HUDEP-2 (cell line): ENCODE measurements at regions not wholly inside any gene's neighbourhood (a gene's known extent, or its start where the extent isn't known, plus 50 kb on each side); places are given as distances from the start of the nearest gene placed in this dataset.
"Not testable (repeated sequence)": the region's sequence is repeated elsewhere in the genome, so short reads cannot be mapped to it uniquely, and the experiment has no call there.

Source experiments
- DNase-seq, 76 experiments: peaks; one replicate each; lab custom pipeline; 2025; ENCODE audit not compliant: unreplicated experiment in 76 of 76; lab: John Stamatoyannopoulos, UW

DNA sequence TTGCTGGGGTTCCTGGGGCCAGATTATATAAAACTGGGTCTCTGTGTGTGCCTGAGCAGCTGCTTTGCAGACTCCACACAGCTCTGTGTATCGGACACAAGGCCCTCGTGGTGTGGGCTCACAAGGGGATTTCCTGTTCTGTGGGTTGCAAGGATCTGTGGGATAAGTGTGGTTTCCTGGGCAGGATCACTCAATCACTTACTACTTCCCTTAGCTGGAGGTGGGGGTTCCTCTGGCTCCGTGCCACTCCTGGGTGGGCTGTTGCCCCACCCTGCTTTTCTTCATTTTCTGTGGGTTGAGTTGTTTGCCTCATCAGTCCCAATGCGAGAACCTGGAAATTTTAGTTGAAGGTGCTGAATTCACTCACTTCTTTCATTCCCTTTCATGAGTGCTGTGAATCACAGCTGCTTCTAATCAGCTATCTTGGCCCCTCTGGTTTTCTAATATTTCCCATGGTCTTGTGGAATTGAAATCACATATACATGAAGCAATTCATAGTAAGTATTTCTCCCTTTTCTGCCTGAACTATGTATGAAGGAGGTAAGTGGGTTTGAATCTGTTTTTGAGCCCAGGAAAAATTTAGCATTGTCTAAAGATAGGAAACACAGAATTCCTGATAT, 196.3 kb downstream of the DCDC2C start:
- no peak for DNase-seq

DNA sequence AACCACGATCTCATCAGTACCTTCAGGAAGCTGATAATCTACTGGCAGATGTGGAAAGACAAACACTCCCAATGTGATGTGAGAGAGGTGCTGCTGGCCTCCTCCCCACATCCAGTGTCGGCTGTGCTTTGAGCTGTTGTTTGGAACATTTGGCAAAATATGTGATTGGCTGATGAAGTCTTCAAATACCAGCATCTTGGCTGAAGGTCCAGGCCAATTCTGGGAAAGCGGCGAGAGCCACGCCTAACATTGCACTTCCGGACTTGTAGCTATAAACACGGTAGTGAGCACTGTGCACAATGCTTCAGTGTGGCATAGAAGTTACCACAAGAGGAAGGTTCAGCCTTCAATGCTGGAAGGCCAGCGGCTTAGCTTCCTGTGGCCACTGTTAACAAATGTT, 198.8 kb downstream of the DCDC2C start:
- DNase-seq = no peak

DNA sequence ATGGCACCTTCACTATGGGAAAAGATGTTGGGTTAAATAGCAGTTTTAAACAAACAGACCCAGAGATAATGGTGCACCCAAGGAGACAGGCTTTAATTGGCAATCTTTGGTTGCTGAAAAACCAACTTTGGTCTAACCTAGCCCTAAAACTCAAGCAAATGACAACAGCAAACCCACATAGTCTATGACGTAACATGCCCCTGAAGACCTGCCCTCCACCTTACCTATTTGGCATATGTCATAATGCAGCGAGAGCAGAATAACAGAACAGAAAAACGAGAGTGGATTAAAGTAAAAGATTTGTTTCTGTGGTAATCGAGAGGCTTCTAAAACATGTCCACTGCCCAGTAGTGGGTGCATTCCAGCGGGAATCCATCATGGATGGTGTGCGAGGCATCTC, 200.7 kb downstream of the DCDC2C start:
- no peak for DNase-seq

DNA sequence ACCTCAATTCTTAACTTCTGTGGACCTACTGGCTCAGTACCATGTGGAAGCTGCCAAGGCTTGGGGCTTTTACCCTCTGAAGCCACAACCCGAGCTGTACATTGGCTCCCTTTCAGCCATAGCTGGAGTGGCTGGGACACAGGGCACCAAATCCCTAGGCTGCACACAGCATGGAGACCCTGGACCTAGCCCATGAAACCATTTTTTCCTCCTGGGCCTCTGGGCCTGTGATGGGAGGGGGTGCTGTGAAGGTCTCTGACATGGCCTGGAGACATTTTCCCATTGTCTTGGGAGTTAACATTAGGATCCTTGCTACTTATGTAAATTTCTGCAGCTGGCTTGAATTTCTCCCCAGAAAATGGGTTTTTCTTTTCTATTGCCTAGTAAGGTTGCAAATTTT, 205.1 kb downstream of the DCDC2C start:
- not testable (repeated sequence) for DNase-seq

DNA sequence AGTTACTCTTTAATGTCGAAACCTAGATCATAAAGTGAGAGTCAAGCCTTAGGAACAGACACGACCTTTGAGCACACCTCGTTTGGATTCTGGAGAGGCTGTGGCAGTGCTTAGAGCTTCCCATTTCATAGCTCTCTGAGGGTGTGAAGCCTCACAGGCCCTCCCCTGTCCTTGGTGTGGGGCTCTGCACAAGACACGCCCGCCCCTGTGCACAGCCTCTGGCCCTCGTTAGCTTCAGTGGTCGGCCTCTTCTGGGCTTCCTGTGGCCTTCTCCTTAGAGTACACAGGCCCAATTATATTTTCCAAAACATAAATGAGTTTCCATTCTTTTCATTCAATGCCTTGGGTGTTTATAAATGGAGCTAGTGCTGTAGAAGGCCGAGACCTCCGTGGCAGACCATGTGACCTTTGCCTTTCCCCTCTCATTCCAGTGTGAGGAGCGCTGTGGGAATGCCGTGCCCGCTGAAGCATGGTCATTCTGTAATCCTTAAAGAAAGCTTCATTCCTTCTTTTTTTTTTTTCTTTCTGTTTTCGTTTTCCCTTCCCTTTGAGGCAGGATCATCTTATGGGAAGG, 208.6 kb downstream of the DCDC2C start:
- no peak for DNase-seq

DNA sequence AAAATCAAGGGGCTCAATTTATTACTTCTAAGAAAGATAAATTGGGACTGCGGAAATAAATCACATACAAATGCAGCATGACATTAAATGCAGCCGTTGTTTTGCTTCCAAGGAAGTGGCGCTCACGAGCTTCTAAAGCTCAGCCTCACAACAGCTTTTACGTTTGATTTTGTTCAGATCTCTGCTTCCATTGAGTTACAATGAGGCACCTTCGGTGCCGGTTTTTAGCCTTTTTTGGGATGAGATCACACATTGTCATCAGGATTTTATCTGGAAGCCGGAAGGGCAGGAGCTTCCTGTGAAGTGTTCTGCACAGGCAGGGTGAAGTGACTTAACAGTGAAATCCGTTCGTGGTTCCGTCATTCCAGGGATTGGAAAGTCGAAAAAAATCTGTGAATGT, 209.8 kb downstream of the DCDC2C start:
- no peak for DNase-seq

DNA sequence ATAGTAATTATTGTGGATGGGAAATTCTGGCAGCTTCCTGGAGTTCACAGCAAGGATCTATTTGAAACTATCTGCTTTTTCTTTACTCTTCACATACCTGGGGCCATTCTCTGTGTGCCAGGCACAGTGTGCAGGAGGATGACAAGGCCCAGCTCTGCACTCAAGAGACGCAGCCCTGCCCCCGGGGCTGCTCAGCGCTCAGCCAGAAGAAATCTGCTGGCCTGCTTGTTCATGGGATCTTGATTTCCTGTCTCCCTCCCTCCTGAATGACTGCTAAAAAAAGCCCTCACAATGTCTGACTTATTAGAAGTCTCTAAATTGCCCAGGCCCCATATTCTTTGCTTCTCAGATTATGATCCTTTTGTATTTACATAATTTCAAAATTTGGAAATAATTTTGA, 210.9 kb downstream of the DCDC2C start:
- no peak for DNase-seq

DNA sequence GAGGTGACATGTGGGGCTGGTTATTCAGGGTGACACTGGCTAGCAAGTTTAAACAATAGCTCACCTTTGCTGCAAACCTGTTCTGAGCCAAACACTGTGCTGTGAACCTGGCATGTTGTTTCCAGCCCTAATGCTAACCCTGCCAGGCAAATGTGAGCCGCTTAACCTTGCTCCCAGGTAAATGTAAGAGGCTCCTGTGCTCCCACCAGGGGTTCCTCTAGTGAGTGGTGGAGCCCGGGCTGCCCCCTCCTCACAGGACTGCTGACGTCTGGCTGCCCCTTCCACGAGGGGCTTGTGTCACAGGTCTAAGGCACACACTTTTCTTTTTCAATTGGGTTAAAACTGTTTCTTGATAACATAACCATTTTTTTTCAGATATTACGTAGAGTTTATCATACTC, 223.7 kb downstream of the DCDC2C start:
- no peak for DNase-seq

DNA sequence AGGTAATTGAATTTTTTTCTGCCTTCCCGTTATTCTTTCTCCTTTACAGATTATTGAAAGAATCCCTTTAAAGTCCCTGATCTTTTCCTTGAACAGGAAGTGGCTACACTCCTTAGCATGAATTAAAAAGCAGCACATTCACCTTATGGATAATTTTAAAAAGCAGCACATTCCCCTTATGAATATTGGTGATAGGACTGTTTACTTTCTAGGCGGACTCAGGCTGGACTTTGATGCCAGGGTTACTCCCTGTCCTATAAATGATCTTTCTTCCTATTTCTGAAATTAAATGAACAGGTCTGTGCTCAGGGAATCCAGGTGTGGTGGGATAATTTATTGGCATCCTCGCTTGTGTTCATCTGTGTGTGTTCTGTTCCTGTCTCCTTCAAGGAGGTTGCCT, 226.0 kb downstream of the DCDC2C start:
- no peak for DNase-seq

DNA sequence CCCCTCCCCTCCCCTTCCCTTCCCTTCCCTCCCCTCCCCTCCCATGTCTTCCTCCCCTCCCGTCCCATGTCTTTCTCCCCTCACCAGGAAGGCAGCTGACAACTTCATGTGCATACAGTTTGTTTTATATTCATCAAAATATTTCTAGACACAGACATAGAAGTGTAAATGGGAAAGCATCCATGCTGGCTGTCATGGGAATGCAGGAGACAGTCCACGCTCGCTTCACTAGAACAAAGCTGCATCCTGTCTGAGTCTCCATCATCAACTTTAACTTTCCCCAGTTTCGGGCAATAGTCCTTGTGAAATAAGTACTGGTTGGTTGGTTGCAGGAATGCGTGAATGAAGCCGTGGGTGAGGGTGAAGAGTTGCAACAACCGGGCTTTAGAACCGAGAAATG, 226.9 kb downstream of the DCDC2C start:
- no peak for DNase-seq

DNA sequence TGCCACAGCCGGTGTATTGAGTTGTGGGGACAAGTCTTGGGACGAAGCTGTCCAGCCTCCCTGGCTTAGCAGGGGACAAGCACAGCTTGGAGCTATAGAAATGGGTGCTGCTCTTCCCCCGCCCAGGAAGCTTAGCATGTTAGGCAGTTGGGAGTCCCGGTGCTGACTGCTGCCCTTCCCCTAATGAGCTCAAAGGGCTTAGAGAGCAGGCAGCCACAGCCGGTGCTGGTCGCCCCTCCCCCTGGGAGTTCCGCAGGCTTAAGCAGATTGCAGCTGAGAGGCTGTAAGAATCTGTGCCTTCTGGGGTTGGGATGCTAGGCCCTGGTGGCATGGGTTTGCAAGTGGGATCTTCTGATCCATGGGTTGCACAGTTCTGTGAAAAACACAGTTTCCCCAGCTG, 237.3 kb downstream of the DCDC2C start:
- DNase-seq = no peak

DNA sequence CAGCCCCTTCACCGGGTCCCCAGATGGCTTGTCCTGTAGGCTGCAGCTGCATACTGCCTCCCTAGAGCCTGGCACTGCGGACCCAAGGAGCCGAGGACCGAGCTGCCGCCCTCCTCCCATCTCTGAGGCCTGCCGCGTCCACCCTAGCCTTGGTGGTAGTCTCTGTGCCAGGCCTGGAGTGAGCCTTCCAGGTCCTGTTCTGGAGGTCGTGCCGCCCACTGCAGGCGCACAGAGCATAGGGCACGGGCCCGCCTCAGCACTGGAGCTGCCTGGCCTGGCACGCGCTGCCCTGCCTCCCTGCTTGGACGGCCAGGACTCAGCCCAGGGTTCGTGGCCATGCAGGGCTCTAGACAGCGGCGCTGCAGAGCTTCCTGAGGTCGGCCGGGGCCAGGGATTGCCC, 239.5 kb downstream of the DCDC2C start:
- no peak for DNase-seq

DNA sequence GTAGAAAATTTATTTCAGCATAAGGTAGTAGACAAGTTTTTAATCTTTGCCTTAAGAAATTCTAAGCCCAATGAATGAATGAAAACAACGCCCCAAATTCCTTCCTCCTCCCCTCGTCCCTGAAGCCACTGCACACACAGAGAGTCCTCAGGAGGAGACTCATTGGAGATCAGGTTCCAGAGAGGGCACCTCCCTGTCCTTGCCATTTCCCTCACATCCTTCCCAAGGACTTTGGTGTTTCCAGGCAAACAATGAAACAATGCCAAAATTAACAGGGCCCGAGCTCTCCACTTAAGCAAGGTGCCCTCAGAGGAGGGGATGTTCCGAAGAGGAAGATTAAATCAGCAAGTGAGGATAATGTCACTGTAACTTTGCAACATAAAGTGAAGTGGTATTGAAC, 240.7 kb downstream of the DCDC2C start:
- no peak for DNase-seq

DNA sequence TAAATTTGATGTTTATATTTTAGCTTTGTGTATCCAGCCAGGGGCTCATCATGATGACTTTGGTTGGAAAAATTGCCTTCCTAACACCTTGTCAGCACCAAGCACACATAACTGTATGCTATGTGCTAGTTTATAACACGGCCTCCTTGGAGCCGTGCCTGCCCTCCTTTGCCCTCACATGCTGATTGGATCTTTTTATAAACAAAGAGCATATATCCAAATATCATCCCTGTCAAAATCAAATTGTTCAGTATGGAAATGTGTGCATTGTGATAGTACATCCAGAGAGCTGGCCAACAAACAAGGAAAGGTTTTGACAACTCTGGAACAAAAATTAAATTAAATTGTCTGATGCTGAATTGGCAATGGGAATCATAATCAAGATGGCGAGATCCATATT, 241.5 kb downstream of the DCDC2C start:
- DNase-seq = no peak

DNA sequence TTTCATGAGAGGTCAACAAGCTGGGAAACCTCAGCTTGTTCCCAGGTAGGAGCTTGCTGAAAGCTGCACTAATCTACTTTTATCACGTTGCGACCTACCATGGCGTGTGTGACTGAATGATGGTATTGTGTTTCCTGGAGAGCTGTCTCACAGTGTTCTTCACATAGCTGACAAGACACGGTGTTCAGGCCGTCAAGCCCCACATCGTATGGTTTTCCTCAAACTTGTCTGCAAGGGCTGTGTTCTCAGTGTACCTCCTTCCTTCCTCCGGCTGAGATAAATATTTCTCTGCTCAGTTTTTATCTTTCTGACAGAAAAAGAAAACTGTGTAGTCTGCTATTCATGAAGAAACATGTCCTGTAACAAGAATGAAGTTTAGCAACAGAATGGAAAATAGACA, 244.8 kb downstream of the DCDC2C start:
- no peak for DNase-seq

DNA sequence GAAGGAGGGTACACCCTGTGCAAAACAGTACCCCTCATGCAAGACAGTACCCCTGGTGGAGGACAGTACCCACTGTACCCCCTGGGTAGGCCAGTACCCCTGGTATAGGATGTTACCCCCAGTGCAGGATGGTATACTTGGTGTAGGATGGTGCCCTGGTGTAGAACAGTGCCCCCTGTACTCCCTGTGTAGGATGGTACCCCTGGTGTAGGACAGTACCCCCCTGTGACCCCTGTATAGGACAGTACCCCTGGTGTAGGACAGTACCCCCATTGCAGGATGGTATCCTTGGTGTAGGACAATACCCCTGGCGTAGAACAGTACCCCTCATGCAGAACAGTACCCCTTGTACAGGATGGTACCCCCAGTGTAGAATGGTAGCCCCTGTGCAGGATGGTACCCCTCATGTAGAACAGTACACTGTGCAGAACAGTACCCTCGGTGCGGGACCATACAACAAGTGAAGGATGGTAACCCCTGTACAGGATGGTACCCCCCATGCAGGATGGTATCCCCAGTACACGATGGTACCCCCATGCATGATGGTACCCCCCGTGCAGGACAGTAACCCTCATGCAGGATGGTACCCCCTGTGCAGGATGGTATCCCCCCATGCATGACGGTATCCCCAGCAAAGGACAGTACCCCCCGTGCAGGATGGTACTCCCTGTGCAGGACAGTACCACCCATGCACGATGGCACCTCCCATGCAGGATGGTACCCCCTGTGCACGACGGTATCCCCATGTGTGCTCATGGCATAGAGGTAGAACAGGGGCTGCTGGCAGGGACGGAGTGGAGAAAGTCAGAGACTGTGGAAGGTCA, 248.0 kb downstream of the DCDC2C start:
- DNase-seq = no peak

DNA sequence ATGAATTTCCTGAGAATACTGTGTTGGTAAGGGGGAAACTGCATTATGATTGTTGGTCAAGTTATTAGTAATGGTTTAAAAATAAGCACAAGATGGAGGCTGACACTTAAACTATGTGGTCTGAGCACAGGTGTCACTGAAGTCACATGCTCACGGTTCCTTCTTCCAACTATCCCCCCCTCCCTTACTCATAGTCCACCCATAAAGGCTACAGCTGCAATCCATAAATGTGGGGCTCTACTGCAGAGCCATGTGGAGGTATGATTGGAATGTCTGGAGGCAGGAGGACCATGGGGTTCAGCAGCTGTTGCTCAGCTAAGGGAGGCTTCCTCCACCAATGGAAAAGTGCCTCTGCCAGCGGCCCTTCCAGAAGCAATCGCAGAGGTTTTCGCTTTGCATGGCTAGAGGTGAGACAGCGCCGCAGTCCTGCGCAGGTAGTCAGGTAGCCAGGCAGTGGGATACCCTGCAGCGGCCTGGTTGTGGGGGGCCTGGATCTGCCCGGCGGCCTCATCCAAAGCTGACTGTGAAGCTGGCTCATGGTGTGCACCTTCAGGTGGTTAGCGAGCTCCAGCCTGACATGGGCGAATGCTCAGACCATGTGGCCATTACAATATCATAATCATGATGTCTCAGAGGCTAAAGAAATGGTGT, 249.6 kb downstream of the DCDC2C start:
- DNase-seq = no peak

DNA sequence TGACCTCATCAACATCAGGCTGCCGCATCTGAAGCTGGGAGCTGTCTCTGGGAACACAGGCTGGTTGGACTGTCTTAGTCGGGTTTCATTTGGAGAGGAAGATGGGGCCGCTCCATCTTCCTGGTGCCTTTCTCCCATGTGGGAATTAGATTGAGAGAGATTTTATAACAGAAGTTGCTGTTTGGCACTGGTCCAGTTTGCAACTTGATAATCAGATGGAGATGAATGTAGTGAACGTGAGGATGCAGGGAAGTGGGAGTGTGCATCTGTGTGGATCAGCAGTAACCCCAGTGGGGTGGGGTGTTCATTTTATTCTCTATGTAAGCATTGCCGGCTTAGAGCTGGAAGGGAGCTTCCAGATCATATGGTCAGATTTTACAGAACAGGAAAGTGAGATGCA, 250.9 kb downstream of the DCDC2C start:
- DNase-seq = no peak

DNA sequence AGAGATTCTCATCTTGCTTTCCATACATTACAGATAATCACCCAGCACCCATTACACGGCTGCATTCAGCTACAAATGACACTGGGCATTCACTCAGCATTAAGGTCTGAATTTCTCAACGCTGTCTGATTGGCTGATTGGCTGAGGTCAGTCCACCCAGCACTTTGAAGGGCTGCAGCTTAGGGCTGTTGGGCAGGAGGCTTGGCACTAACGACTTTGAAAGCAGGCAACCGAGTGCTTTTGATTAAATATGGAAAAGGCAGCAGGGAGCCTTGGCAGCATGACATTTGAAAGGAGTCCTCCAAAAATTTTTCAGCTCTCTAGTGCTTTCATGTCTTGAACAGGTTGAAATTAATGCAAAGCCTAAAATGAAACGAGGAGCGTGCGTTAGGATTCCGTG, 253.0 kb downstream of the DCDC2C start:
- DNase-seq = no peak

DNA sequence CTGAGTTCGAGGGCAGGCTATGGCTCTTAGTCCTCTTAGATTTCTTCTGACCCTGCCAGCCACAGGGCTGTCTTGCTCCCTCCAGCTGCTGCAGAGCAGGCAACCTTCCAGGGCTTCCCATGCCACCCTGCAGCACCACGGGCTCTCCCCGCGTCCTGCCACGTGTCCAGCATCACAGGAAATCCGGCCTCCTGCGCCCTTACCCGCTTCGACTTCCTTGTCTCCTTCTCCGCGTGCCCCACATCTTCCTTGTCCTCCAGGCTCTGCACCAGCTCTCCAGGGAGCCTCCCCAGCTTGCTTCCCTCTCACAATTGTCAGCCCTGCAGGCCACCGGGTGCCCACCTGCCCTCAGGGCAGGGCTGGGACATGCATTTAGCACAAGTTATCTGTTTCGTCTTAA, 253.5 kb downstream of the DCDC2C start:
- DNase-seq = no peak

DNA sequence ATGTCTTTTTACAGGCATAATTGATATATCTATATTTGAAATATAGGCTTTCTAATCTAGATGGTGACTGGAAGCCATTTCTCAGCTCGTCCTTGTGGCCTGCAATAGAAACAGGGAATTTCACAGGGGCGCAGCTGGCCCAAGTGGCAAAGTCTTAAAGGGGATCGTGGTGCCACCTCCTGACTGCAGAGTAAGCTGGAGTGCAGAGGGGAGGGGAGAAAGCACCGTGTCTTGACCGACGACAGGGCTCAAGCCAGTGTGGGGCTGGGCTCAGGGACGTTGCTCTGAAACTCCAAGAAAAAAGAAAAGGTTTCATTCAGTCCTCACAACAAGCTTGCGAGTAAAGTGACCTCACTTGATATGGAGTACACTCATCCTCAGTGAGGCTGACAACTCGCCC, 255.1 kb downstream of the DCDC2C start:
- no peak for DNase-seq

DNA sequence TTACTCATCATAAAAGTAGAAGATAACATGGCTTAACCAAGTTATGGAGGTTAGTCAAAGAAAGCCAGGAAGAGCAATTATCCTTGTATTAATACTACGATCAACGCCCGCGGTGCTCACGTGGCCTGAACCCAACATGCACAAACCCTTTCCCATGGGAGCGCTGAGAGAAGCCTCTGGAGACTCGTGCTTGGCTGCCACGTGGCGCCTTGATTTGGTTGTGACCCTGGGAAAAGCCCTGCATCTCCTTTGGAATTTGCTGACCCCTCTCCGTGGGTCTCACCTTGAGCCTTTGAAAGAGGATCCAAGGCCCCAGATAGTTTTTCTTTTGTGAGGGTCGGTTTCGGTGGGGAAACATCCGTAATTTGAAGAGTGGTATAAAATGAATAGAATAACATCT, 255.6 kb downstream of the DCDC2C start:
- no peak for DNase-seq
